Osteoblast (primary cell): ENCODE measurements at regions not wholly inside any gene's neighbourhood (a gene's known extent, or its start where the extent isn't known, plus 50 kb on each side); places are given as distances from the start of the nearest gene placed in this dataset.

ENCODE experiments used
- DNase-seq: peaks from one replicate; pipeline ENCODE4 v3.0.0; 2011; ENCODE audit warnings: low spot score, mixed read lengths; ENCODE audit not compliant: insufficient read length; ENCODE audit errors: missing footprints
- H2AFZ ChIP-seq: 2 replicates; pipeline ENCODE4 v1.6.0; 2011; ENCODE audit warnings: mild to moderate bottlenecking, low read length
- H3K27ac ChIP-seq: 2 replicates; pipeline ENCODE4 v1.5.1; 2011; ENCODE audit warnings: mild to moderate bottlenecking, low read depth, low read length, moderate library complexity
- H3K27me3 ChIP-seq: 2 replicates; pipeline ENCODE4 v1.6.0; 2012; ENCODE audit warnings: mild to moderate bottlenecking, control low read depth, inconsistent platforms, low read length, moderate library complexity; ENCODE audit not compliant: insufficient read depth
- H3K36me3 ChIP-seq: 2 replicates; pipeline ENCODE4 v1.5.1; 2011; ENCODE audit warnings: mild to moderate bottlenecking, low read length, control low read depth, moderate library complexity; ENCODE audit not compliant: insufficient read depth
- H3K4me1 ChIP-seq: 2 replicates; pipeline ENCODE4 v1.5.1; 2011; ENCODE audit warnings: mild to moderate bottlenecking, low read length, control low read depth, moderate library complexity; ENCODE audit not compliant: insufficient read depth
- H3K4me2 ChIP-seq: 2 replicates; pipeline ENCODE4 v1.6.0; 2011; ENCODE audit warnings: mild to moderate bottlenecking, low read length; ENCODE audit not compliant: insufficient read depth
- H3K4me3 ChIP-seq: fragments of 200-600 bp; sonication (generic); 3 replicates; pipeline ENCODE4 v1.5.1; 2012; ENCODE audit warnings: mild to moderate bottlenecking, low read length, inconsistent platforms; ENCODE audit not compliant: insufficient read depth
- H3K79me2 ChIP-seq: 2 replicates; pipeline ENCODE4 v1.6.0; 2012; ENCODE audit warnings: mild to moderate bottlenecking, low read length, control low read depth, inconsistent platforms; ENCODE audit not compliant: insufficient read depth
- H3K9me3 ChIP-seq: 2 replicates; pipeline ENCODE4 v1.5.1; 2011; ENCODE audit warnings: low read depth, low read length, control low read depth
- H4K20me1 ChIP-seq: 2 replicates; pipeline ENCODE4 v1.6.0; 2012; ENCODE audit warnings: mild to moderate bottlenecking, low read length, control low read depth; ENCODE audit not compliant: insufficient read depth
- TF ChIP-seq, protein P1 (sequence below): IDR thresholded peaks from 2 replicates; pipeline ENCODE4 v1.5.1; 2011; ENCODE audit warnings: mild to moderate bottlenecking, low read depth, low read length, moderate library complexity; ENCODE audit errors: extremely low read depth

DNA sequence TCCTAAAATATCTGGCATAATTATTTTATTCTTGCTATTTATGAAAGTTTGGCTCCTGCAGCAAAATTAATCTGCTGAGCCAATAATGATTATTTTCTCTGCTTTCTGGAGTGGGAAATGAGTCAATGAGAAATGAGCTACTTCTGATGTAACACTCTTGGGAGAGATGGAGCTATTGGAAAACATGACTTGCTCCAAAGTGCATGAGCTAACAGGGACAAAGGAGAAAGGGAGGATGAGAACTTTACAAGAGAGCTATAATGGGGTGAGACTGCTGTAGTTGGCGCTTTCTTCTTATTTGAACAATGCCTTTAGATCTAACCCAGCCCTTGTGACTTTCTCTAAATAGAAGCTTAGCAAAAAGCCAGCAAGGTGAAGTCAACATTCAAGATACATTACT lies 615.1 kb downstream of the ANKRD50 start:
- no peaks in the 10 kb centered on the region for H3K27me3 ChIP-seq
- no peak overlapping the region for H3K4me3 ChIP-seq
- no peaks in the 10 kb centered on the region for H3K79me2 ChIP-seq
- no peak overlapping the region for H3K4me2 ChIP-seq
- TF ChIP-seq, protein P1, sequence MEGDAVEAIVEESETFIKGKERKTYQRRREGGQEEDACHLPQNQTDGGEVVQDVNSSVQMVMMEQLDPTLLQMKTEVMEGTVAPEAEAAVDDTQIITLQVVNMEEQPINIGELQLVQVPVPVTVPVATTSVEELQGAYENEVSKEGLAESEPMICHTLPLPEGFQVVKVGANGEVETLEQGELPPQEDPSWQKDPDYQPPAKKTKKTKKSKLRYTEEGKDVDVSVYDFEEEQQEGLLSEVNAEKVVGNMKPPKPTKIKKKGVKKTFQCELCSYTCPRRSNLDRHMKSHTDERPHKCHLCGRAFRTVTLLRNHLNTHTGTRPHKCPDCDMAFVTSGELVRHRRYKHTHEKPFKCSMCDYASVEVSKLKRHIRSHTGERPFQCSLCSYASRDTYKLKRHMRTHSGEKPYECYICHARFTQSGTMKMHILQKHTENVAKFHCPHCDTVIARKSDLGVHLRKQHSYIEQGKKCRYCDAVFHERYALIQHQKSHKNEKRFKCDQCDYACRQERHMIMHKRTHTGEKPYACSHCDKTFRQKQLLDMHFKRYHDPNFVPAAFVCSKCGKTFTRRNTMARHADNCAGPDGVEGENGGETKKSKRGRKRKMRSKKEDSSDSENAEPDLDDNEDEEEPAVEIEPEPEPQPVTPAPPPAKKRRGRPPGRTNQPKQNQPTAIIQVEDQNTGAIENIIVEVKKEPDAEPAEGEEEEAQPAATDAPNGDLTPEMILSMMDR: no peak
- H3K4me1 ChIP-seq: peaks cover 4% of the 10 kb centered on the region
- DNase-seq: no peak
- no peak overlapping the region for H2AFZ ChIP-seq
- no peaks in the 10 kb centered on the region for H4K20me1 ChIP-seq
- no peak overlapping the region for H3K27ac ChIP-seq
- no peaks in the 10 kb centered on the region for H3K36me3 ChIP-seq
- no peaks in the 10 kb centered on the region for H3K9me3 ChIP-seq

DNA sequence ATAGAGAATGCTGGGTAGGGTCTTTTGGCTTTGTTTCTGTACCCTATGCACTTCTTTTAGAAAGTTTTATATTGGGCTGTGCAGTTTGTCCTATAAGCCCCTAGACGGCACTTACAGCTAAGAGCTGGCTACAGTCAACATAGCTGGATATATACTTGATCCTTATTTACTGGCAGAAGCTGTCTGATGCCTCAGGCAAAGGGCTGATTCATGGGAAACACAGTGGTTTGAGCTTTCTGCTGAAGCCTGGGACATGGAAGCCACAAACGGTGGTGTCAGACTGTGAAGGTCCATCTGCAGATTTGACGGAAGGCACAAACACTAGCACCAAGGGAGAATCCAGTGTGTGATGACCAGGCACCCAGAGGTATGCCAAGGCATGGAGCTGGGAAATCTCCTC lies 608.4 kb downstream of the ANKRD50 start:
- Histone ChIP-seq H3K4me2 (no peak overlapping the region), H3K4me3 (no peak overlapping the region), H3K79me2 (no peaks in the 10 kb centered on the region), H3K27me3 (no peaks in the 10 kb centered on the region), H2AFZ (no peak overlapping the region), H3K27ac (no peak overlapping the region), H4K20me1 (no peaks in the 10 kb centered on the region), H3K9me3 (no peaks in the 10 kb centered on the region), H3K4me1 (no peaks in the 10 kb centered on the region), H3K36me3 (no peaks in the 10 kb centered on the region)
- no peak for DNase-seq
- TF ChIP-seq, protein P1: no peak

DNA sequence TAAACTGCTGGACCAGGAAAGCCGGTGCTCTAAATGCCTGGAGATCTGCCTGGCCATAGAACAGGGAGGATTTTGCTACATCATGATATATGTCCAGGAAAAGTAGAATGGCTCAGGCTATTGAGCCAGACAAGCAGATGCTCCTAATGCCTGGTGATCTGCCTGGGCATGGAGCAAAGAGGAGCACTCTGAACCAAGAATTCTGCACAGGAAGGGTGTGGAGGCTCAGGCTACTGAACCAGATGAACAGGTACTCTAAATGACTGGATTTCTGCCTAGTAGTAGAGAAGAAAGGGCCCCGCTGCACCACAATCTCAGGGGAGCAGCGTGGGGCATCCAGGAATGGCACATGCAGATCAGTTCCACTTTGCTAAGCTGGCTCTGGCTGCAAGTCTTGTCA lies 607.9 kb downstream of the ANKRD50 start:
- no peak for DNase-seq
- Histone ChIP-seq H3K9me3 (no peaks in the 10 kb centered on the region), H3K27ac (no peak overlapping the region), H3K36me3 (no peaks in the 10 kb centered on the region), H3K4me3 (no peak overlapping the region), H3K4me1 (no peaks in the 10 kb centered on the region), H3K4me2 (no peak overlapping the region), H2AFZ (peak overlapping the region; percentile 44), H3K27me3 (no peaks in the 10 kb centered on the region), H4K20me1 (no peaks in the 10 kb centered on the region), H3K79me2 (no peaks in the 10 kb centered on the region)
- TF ChIP-seq, protein P1: no peak

DNA sequence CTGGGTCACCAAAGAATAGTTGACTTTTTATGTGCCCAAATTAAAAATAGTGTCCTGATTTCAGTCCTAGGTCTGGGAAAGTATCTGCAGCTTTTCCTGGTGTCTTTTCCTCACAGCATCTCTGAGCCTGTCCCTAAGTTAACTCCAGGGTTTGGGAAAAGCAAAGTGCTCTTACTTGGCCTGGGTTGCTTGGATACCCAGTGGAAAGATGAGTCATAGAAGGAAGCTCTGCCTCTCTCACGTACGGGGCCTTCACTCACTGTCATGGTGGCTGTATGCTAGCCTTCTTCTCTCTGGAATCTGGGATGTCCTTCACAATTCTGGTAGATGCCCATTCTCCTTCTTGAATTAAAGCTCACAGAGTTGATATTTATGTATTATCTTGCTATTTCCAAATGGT lies 607.3 kb downstream of the ANKRD50 start:
- H3K27me3 ChIP-seq: no peaks in the 10 kb centered on the region
- no peaks in the 10 kb centered on the region for H3K79me2 ChIP-seq
- H3K27ac ChIP-seq: no peak overlapping the region
- H4K20me1 ChIP-seq: no peaks in the 10 kb centered on the region
- H3K4me1 ChIP-seq: no peaks in the 10 kb centered on the region
- H2AFZ ChIP-seq: peak overlapping the region; percentile 44
- H3K4me2 ChIP-seq: no peak overlapping the region
- DNase-seq: peak; percentile 3
- TF ChIP-seq, protein P1: no peak
- no peak overlapping the region for H3K4me3 ChIP-seq
- H3K36me3 ChIP-seq: no peaks in the 10 kb centered on the region
- H3K9me3 ChIP-seq: no peaks in the 10 kb centered on the region
